GM21723 (cell line): ENCODE measurements at regions not wholly inside any gene's neighbourhood (a gene's known extent, or its start where the extent isn't known, plus 50 kb on each side); places are given as distances from the start of the nearest gene placed in this dataset.

Experiments used
- ATAC-seq: cut with Tn5 transposase; IDR thresholded peaks from one replicate; pipeline ENCODE4 v1.9.1; 2021; ENCODE audit warnings: mild to moderate bottlenecking, moderate library complexity; ENCODE audit not compliant: unreplicated experiment

DNA sequence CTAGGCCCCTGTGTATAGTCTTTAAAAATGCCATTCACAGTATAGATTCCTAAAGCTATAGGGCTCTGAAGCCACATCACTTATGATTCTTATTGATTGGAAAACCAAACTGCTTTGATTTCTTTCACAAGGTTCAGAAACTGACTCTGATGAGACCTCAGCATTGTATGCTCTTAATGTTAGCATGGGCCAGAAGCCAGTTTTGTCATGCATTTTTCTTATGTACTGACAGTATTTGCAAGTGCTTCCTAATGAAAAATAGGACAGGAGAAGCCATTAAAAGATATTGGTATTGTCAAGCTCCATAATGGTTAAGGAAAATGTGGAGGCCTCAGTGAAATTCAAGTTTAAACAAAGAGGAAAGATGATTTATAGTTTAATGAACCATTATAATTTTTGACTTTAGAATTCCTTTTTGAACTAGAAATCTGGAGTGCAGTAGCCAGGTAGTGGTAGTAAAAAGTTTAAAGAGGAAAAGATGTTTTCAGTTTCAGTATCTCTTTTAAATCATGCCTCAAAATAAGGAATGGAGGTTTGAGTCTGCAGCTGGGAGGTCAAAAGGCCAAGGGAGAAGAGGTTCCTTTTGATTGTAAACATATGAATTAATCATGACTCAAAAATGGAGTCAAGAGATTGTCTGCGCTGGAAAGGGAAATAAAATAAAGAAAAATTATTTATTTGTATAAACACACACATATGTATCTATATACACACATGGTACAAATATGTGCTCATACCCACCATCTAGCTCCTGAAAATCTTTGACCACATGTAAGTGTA, 388.1 kb upstream of the PRICKLE1 start:
- no peak for ATAC-seq

- no peak for ATAC-seq
Measured at GRCh38 chr12:42976620-42977019, 387.1 kb upstream of the PRICKLE1 start.

DNA sequence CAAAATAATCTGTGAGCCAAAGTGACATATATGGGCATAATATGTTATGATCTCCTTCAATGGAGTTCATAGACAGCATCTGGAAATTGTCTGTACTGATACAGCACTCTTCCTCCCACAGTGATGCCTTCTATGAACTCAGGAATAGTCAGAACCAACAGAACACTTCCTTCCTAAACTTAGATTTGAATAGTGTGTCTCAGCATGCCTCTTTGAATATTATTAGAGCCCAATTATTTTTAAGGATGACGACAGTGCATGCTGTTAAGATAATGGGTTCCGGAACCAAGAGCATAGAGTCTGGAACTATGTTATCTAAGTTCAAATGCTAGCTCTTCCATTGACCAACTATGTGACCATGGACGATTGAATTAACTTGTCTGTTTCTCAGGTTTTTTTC, 386.6 kb upstream of the PRICKLE1 start:
- ATAC-seq: no peak

GRCh38 chr12:42969355-42969754, 379.8 kb upstream of the PRICKLE1 start:
- ATAC-seq: no peak

DNA sequence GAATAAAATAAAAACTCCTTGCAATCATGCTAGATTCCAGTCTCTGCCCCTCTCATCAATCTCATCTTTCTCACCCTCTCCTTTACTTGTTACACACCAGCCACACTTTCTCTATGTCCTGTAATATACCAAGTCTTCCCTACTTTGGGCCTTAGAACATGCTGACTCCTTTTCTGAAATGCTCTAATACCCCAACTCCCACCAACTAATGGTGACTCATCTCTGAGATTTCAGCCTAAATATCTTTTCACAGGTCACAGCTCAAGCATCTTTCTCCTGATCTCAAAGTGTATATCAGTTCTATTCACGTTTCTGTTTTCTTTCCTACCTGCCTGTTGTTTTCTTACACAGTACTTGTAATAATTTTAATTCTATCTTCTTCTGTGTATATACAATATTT, 378.9 kb upstream of the PRICKLE1 start:
- no peak for ATAC-seq

DNA sequence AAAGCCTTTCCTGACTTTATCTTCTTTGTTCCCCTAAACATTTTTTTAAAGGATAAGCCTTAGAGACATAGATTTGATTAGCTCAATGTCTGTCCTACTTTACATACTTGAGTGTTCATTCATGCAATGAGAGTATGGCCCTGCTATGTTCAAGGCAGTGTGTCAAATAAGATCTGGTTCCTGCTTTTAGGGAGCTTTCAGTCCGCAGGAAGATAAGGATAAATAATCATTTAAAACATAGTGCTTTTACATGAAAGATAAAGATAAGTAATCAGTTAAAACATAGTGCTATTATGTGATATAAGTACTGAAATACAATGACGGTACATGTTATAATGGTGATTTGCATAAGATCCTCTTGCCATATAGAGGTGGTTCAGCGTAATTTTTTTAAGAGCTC, 378.3 kb upstream of the PRICKLE1 start:
- no peak for ATAC-seq

- no peak for ATAC-seq
Measured at GRCh38 chr12:42963988-42964387, 374.4 kb upstream of the PRICKLE1 start.

DNA sequence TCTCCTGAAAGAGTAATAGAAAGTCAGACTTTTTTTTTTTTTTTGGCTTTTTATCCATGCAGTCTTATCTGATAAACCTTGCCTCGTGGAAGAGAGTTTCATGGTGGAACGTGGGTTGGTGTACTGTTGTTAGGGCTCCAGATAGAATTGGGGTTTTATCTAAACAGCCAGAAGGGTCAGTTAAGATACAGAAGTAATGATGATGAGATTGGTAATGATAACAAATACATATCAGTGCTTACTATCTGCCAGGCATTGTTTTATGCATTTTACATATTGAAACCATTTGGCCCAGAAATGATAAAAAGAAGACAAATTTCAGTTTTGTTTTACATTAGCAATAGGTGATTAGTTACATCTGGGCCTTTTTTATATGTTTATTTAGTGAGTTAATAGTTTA, 372.8 kb upstream of the PRICKLE1 start:
- ATAC-seq: no peak

GRCh38 chr12:42961395-42961794, 371.8 kb upstream of the PRICKLE1 start:
- ATAC-seq: no peak

GRCh38 chr12:42960087-42960527, 370.6 kb upstream of the PRICKLE1 start:
- no peak for ATAC-seq

GRCh38 chr12:42958291-42958674, 368.7 kb upstream of the PRICKLE1 start:
- no peak for ATAC-seq

GRCh38 chr12:42957561-42958290, 368.2 kb upstream of the PRICKLE1 start:
- ATAC-seq: no peak

GRCh38 chr12:42957136-42957535, 367.6 kb upstream of the PRICKLE1 start:
- no peak for ATAC-seq

DNA sequence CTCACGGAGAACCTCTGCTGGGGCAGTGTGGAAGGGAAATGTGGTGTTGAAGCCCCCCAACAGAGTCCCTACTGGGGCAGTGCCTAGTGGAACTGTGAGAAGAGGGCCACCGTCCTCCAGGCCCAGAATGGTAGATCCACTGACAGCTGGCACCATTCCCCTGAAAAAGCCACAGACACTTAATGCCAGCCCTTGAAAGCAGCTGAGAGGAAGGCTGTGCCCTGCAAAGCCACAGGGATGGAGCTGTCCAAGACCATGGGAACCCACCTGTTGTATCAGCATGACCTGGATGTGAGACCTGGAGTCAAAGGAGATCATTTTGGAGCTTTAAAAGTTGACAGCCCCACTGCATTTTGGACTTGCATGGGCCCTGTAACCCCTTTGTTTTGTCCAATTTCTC, 363.5 kb upstream of the PRICKLE1 start:
- no peak for ATAC-seq

DNA sequence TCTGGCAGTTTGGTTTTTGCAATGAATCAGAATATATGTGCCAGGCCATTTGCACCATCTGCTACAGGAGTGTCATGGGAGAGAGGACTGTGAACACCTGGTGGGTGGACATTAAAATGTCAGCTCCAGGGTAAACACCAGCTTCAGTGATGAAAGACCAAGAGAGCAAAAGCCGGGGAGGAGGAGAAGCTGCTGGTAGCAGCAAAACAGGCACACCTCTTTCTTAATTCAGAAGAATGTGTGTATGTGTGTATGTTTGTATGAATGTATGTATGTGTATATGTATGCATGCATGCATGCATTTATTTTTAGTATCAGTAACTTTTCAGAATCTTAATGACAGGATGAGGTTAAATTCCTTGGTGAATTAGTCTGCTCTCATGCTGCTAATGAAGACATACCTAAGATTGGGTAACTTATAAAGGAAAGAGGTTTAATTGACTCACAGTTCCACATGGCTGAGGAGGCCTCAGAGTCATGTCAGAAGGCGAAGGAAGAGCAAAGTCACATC, 357.4 kb upstream of the PRICKLE1 start:
- no peak for ATAC-seq

- ATAC-seq: no peak
Measured at GRCh38 chr12:42945927-42946326, 356.4 kb upstream of the PRICKLE1 start.

DNA sequence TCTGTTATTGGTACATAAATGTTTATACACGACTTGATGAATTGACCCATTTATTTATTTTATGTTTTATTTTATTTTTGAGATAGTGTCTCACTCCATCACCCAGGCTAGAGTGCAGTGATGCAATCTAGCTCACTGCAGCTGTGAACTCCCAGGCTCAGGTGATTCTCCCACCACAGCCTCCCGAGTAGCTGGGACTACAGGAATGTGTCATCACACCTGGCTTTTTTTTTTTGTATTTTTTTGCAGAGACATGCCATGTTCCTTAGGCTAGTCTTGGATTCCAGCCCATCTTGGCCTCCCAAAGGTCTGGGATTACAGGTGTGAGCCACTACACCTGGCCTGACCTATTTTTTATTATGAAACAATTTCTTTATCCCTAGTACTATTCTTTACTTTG, 355.0 kb upstream of the PRICKLE1 start:
- no peak for ATAC-seq

GRCh38 chr12:42936991-42937390, 347.4 kb upstream of the PRICKLE1 start:
- ATAC-seq: no peak

DNA sequence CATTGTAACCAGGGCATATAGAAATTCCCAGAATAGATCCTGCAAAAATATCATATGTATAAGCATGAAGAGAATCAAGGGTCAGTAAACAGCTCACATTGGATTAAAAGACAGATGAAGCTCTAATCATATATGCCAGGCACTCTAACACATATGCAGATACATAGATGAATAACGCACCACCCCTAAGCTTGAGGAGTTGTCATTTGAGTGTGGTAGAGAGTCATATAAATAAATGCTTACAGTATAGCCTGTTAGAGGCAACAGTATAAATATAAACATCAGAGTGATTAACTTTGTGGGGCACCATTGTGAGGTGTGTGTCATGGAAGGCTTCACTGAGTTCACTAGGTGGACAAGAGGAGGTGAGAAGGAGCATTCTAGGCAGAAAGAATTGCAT, 346.7 kb upstream of the PRICKLE1 start:
- no peak for ATAC-seq

- ATAC-seq: no peak
Measured at GRCh38 chr12:42935756-42936155, 346.2 kb upstream of the PRICKLE1 start.

- ATAC-seq: no peak
Measured at GRCh38 chr12:42935090-42935489, 345.5 kb upstream of the PRICKLE1 start.

GRCh38 chr12:42933461-42934081, 344.0 kb upstream of the PRICKLE1 start:
- ATAC-seq: no peak
